H1 (cell line): ENCODE measurements at regions not wholly inside any gene's neighbourhood (a gene's known extent, or its start where the extent isn't known, plus 50 kb on each side); places are given as distances from the start of the nearest gene placed in this dataset.
"Not testable (repeated sequence)": the region's sequence is repeated elsewhere in the genome, so short reads cannot be mapped to it uniquely, and the experiment has no call there.

Source experiments
- CTCF ChIA-PET: fragments of 300-600 bp; sonication (Branson Sonifier 250); formaldehyde crosslinking; loops from one replicate; lab custom pipeline; 2021; ENCODE audit not compliant: partially characterized antibody; lab: Charles Lee
- POLR2A ChIA-PET: fragments of 300-600 bp; sonication (Branson Sonifier 250); formaldehyde crosslinking; loops from one replicate; lab custom pipeline; 2021; ENCODE audit warnings: inconsistent platforms; ENCODE audit not compliant: partially characterized antibody; lab: Charles Lee
- DNase-seq, 2 experiments: peaks; one replicate each; pipeline versions ENCODE4 v3.0.0 to v3.0.0-alpha.2; 2010 to 2022; ENCODE audit warnings: low spot score in 2 of 2, low read depth in 1 of 2, mixed read lengths in 1 of 2
- FAIRE-seq: peaks from 2 replicates; lab custom pipeline; 2011; peaks lifted over from hg19 to GRCh38; lab: Jason Lieb, UNC
- H2AFZ ChIP-seq: 2 replicates; pipeline ENCODE4 v1.8.1; 2012; ENCODE audit warnings: low read length, inconsistent platforms
- H2AK5ac ChIP-seq: 2 replicates; pipeline ENCODE4 v1.6.1; 2013; ENCODE audit warnings: low read depth, low read length
- H2BK120ac ChIP-seq: replicated peaks from 2 replicates; pipeline ENCODE3; 2013; ENCODE audit warnings: low read depth, low read length, inconsistent platforms
- H2BK12ac ChIP-seq: 2 replicates; pipeline ENCODE4 v1.6.1; 2013; ENCODE audit warnings: low read depth, low read length
- H2BK15ac ChIP-seq: 2 replicates; pipeline ENCODE4 v1.6.1; 2013; ENCODE audit warnings: low read length
- H2BK20ac ChIP-seq: 2 replicates; pipeline ENCODE4 v1.6.1; 2013; ENCODE audit warnings: low read length
- H2BK5ac ChIP-seq: 2 replicates; pipeline ENCODE4 v1.6.1; 2013; ENCODE audit warnings: low read depth, low read length
- H3K14ac ChIP-seq: 2 replicates; pipeline ENCODE4 v1.6.1; 2013; ENCODE audit warnings: inconsistent platforms; ENCODE audit not compliant: insufficient read length
- H3K18ac ChIP-seq: 2 replicates; pipeline ENCODE4 v1.6.1; 2013; ENCODE audit warnings: low read length; ENCODE audit errors: extremely low read depth
- H3K23ac ChIP-seq: 2 replicates; pipeline ENCODE4 v1.6.1; 2013; ENCODE audit warnings: inconsistent platforms; ENCODE audit not compliant: insufficient read length
- H3K23me2 ChIP-seq: 2 replicates; pipeline ENCODE4 v1.6.1; 2013; ENCODE audit warnings: low read depth, low read length
- H3K27ac ChIP-seq: 2 replicates; pipeline ENCODE4 v1.6.1; 2011; ENCODE audit warnings: low read depth, low read length, inconsistent platforms
- H3K27me3 ChIP-seq, 4 experiments: replicated peaks in 1 of 4; 1 replicate in 1 of 4; 2 replicates in 3 of 4; pipeline versions ENCODE4 v1.6.1 to v1.8.1; 2011 to 2013; ENCODE audit warnings: low read length in 3 of 4, mild to moderate bottlenecking in 3 of 4, inconsistent platforms in 2 of 4, mixed read lengths in 2 of 4, moderate library complexity in 1 of 4; ENCODE audit not compliant: control insufficient read depth in 3 of 4, insufficient read depth in 3 of 4; ENCODE audit errors: extremely low read depth in 1 of 4
- H3K36me3 ChIP-seq, 4 experiments: 2 replicates each; pipeline versions ENCODE4 v1.6.1 to v1.8.1; 2011 to 2013; ENCODE audit warnings: mild to moderate bottlenecking in 4 of 4, low read length in 3 of 4, moderate library complexity in 2 of 4, control low read depth in 1 of 4, inconsistent platforms in 1 of 4; ENCODE audit not compliant: insufficient read depth in 4 of 4, control insufficient read depth in 2 of 4
- H3K4ac ChIP-seq: replicated peaks from 2 replicates; pipeline ENCODE3; 2013; ENCODE audit warnings: low read length, low read depth, mixed read lengths, inconsistent platforms; ENCODE audit not compliant: insufficient read length
- H3K4me1 ChIP-seq, 4 experiments: replicated peaks in 1 of 4; 1 replicate in 1 of 4; 2 replicates in 3 of 4; pipeline versions ENCODE4 v1.6.1 to v1.8.1; 2011 to 2013; ENCODE audit warnings: low read length in 3 of 4, inconsistent platforms in 2 of 4, mixed read lengths in 1 of 4; ENCODE audit not compliant: insufficient read depth in 4 of 4, control insufficient read depth in 3 of 4
- H3K4me2 ChIP-seq, 2 experiments: 2 replicates each; pipeline versions ENCODE4 v1.6.1 to v1.8.1; 2011 to 2013; ENCODE audit warnings: low read depth in 2 of 2, low read length in 2 of 2, control low read depth in 1 of 2, inconsistent platforms in 1 of 2, mild to moderate bottlenecking in 1 of 2; ENCODE audit not compliant: insufficient read depth in 1 of 2
- H3K4me3 ChIP-seq, 4 experiments: fragments of 200-600, 300-600 bp in 1 of 4; sonication (generic), shearing (Covaris generic), sonication (Bioruptor Twin) in 1 of 4; 2 replicates each; pipeline versions ENCODE4 v1.5.1 to v1.8.1; 2011 to 2016; ENCODE audit warnings: low read length in 4 of 4, low read depth in 3 of 4, control low read depth in 2 of 4, inconsistent platforms in 2 of 4, mild to moderate bottlenecking in 2 of 4, mixed read lengths in 1 of 4, moderate library complexity in 1 of 4; ENCODE audit not compliant: insufficient read depth in 2 of 4; ENCODE audit errors: extremely low read depth in 1 of 4
- H3K56ac ChIP-seq: replicated peaks from 2 replicates; pipeline ENCODE3; 2013; ENCODE audit warnings: low read depth, mild to moderate bottlenecking, mixed read lengths, low read length, inconsistent platforms; ENCODE audit not compliant: insufficient read length
- H3K79me1 ChIP-seq: 2 replicates; pipeline ENCODE4 v1.6.1; 2013; ENCODE audit warnings: low read depth, low read length, control low read depth
- H3K79me2 ChIP-seq, 2 experiments: 2 replicates each; pipeline versions ENCODE4 v1.6.1 to v1.8.1; 2012 to 2013; ENCODE audit warnings: low read length in 2 of 2, mild to moderate bottlenecking in 2 of 2, inconsistent platforms in 1 of 2; ENCODE audit not compliant: insufficient read depth in 2 of 2, control insufficient read depth in 1 of 2
- H3K9ac ChIP-seq, 4 experiments: replicated peaks in 1 of 4; 1 replicate in 1 of 4; 2 replicates in 3 of 4; pipeline versions ENCODE4 v1.6.1 to v1.8.1; 2011 to 2013; ENCODE audit warnings: low read depth in 3 of 4, low read length in 3 of 4, control low read depth in 2 of 4, mild to moderate bottlenecking in 2 of 4, moderate library complexity in 2 of 4, inconsistent platforms in 1 of 4; ENCODE audit errors: extremely low read depth in 1 of 4
- H3K9me3 ChIP-seq, 2 experiments: 2 replicates each; pipeline versions ENCODE4 v1.6.1 to v1.8.1; 2012 to 2013; ENCODE audit warnings: mild to moderate bottlenecking in 2 of 2, moderate library complexity in 2 of 2, control low read depth in 1 of 2, inconsistent platforms in 1 of 2, low read depth in 1 of 2, low read length in 1 of 2, mixed read lengths in 1 of 2; ENCODE audit not compliant: insufficient read depth in 2 of 2
- H4K20me1 ChIP-seq, 2 experiments: replicated peaks in 1 of 2; 2 replicates each; pipeline versions ENCODE3 to v1.8.1; 2011 to 2013; ENCODE audit warnings: inconsistent platforms in 2 of 2, low read length in 2 of 2, mild to moderate bottlenecking in 1 of 2; ENCODE audit not compliant: insufficient read depth in 2 of 2, control insufficient read depth in 1 of 2
- H4K5ac ChIP-seq: 2 replicates; pipeline ENCODE4 v1.6.1; 2013; ENCODE audit warnings: low read length, low read depth, mixed read lengths, inconsistent platforms; ENCODE audit not compliant: insufficient read length
- H4K8ac ChIP-seq: 2 replicates; pipeline ENCODE4 v1.8.0; 2013; ENCODE audit warnings: mild to moderate bottlenecking, moderate library complexity, low read length, inconsistent platforms; ENCODE audit not compliant: insufficient read depth; ENCODE audit errors: extremely low read depth
- H4K91ac ChIP-seq: replicated peaks from 2 replicates; pipeline ENCODE3; 2013; ENCODE audit warnings: low read length, mixed read lengths, inconsistent platforms; ENCODE audit not compliant: insufficient read length
- WGBS, 2 experiments: shearing (Covaris generic) in 1 of 2; methylation state at CpG; one replicate each; pipeline versions ENCODE4 v1.1.6 to v1.1.7; 2013 to 2015; ENCODE audit warnings: low lambda C conversion rate in 2 of 2, mixed read lengths in 2 of 2, inconsistent platforms in 1 of 2, low coverage in 1 of 2, missing lambda C conversion rate in 1 of 2; ENCODE audit not compliant: insufficient replicate concordance in 2 of 2, insufficient coverage in 1 of 2, insufficient read length in 1 of 2; ENCODE audit errors: extremely low coverage in 1 of 2, missing lambda C conversion rate in 1 of 2; 5-methylcytosine and 5-hydroxymethylcytosine counted together

- H4K5ac ChIP-seq, H4K8ac ChIP-seq, H3K23me2 ChIP-seq, H2AFZ ChIP-seq, FAIRE-seq, H3K23ac ChIP-seq, H3K9ac ChIP-seq, H3K56ac ChIP-seq, H2BK5ac ChIP-seq, CTCF ChIA-PET, H3K27ac ChIP-seq, H4K91ac ChIP-seq, DNase-seq, H3K4me1 ChIP-seq, H3K18ac ChIP-seq, H2BK12ac ChIP-seq, H3K36me3 ChIP-seq, H3K4me2 ChIP-seq, H4K20me1 ChIP-seq, H2AK5ac ChIP-seq, H2BK15ac ChIP-seq, H3K79me2 ChIP-seq, H3K4me3 ChIP-seq, POLR2A ChIA-PET, H2BK20ac ChIP-seq, H3K79me1 ChIP-seq, H3K14ac ChIP-seq, H2BK120ac ChIP-seq, H3K27me3 ChIP-seq, H3K4ac ChIP-seq: not testable (repeated sequence)
- H3K9me3 ChIP-seq = peaks cover 8 to 32% of the 10 kb centered on the region in 2 experiments; a peak in 3 of 4 replicates
- 97% methylated on average over 26 of the region's 29 CpGs; no CpG with 5 or more reads in 1 of the 2 experiments for WGBS, 2 experiments
Observed at GRCh38 chr2:91441932-91442245, 2750.4 kb downstream of the RPIA start.
